ENCODE measurements at regions not wholly inside any gene's neighbourhood (a gene's known extent, or its start where the extent isn't known, plus 50 kb on each side); places are given as distances from the start of the nearest gene placed in this dataset.

DNA sequence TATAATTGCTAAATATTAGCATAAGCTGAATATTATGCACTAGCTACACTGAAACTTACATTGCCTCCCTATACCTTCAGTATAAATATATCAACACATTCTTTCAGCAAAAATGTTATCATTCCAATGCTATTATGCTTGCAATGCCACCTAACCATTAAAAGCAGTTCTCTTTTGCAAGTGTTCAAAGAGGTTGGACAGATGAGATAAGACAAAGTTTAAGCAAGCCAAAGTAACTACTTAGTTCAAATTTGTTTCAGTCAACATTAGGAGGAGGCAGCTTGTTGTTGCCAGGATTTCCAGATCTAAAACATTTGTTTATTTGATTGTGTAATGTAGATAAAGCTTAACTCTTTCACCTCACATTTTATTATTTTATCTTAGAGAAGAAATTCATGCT is 323.9 kb upstream of the FAM241A start:
- no peaks in the 10 kb centered on the region for H3K36me3 ChIP-seq (ENCODE audit: insufficient read depth, low read length)
- no peaks in the 10 kb centered on the region for H3K4me1 ChIP-seq (ENCODE audit: insufficient read depth, low read length)
- no peak overlapping the region for H2AFZ ChIP-seq (ENCODE audit: low read depth, low read length)
- H3K4me3 ChIP-seq (ENCODE audit: low read length), result no peak overlapping the region
- no peaks in the 10 kb centered on the region for H3K9me3 ChIP-seq (ENCODE audit: low read length)
- H3K27me3 ChIP-seq (ENCODE audit: insufficient read depth, low read length), result no peaks in the 10 kb centered on the region

DNA sequence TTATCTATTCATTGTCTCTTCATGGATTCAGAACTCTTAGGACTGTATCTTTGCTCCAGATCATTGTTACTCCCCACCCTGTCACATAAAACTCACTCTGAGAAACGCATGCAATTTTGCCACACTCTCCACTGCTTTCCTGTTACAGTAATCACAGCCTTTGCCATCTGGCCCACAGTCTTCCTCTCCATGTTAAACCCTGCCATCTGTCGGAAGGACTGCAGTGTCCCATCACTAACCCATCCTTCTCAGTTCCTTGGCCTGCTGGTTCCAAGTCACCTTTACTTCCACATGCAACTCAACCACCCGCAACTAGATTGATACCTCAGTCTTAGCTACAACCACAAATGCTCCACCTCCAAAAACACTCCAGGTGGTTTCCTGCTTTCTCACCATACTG is 308.7 kb upstream of the FAM241A start:
- Histone ChIP-seq H3K4me3 (ENCODE audit: low read length) (no peak overlapping the region), H3K27me3 (ENCODE audit: insufficient read depth, low read length) (no peaks in the 10 kb centered on the region), H3K9me3 (ENCODE audit: low read length) (no peaks in the 10 kb centered on the region), H3K4me1 (ENCODE audit: insufficient read depth, low read length) (peaks cover 10% of the 10 kb centered on the region), H3K36me3 (ENCODE audit: insufficient read depth, low read length) (no peaks in the 10 kb centered on the region), H2AFZ (ENCODE audit: low read depth, low read length) (no peak overlapping the region)

DNA sequence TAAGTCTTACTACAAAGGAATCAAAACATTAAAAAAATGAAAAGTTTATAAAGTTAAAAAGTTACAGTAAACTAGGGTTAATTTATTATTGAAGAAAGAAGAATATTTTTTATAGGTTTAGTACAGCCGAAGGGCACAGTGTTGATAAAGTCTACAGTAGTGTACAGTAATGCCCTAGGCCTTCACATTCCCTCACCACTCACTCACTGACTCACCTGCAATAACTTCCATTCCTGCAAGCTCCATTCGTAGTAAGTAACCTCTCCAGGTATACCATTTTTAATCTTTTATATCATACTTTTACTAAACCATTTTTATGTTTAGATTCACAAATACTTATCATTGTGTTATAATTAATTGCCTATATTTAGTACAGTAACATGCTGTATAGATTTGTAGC is 307.5 kb upstream of the FAM241A start:
- Histone ChIP-seq H3K4me1 (ENCODE audit: insufficient read depth, low read length) (peaks cover 10% of the 10 kb centered on the region), H3K36me3 (ENCODE audit: insufficient read depth, low read length) (no peaks in the 10 kb centered on the region), H3K27me3 (ENCODE audit: insufficient read depth, low read length) (no peaks in the 10 kb centered on the region), H2AFZ (ENCODE audit: low read depth, low read length) (no peak overlapping the region), H3K4me3 (ENCODE audit: low read length) (no peak overlapping the region), H3K9me3 (ENCODE audit: low read length) (no peaks in the 10 kb centered on the region)

DNA sequence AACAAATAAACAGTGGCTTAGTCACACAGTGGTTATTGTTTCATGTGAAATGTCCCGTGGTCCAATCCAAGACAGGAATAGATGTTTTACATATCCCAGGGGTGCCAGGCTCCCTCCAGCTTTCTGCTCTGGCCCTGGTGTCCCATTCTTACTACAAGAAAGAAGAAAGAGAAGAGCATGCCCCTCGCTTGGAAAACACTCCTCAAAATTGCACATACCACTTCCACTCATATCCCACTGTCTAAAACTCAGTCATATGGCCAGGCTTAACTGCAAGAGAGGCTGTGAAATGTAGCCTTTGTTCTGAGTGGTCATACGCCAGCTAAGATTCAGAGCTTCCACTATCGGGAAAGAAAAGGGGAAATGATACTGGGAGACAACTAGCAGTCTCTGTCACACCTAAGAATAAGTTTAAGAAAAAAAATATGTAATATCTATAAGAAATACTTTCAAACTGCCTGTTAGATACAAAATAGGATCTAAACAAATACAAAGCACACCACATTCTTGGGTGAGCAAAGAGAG is 306.8 kb upstream of the FAM241A start:
- H3K9me3 ChIP-seq (ENCODE audit: low read length), result no peaks in the 10 kb centered on the region
- no peaks in the 10 kb centered on the region for H3K36me3 ChIP-seq (ENCODE audit: insufficient read depth, low read length)
- peaks cover 10% of the 10 kb centered on the region for H3K4me1 ChIP-seq (ENCODE audit: insufficient read depth, low read length)
- no peak overlapping the region for H2AFZ ChIP-seq (ENCODE audit: low read depth, low read length)
- no peaks in the 10 kb centered on the region for H3K27me3 ChIP-seq (ENCODE audit: insufficient read depth, low read length)
- H3K4me3 ChIP-seq (ENCODE audit: low read length), result no peak overlapping the region

DNA sequence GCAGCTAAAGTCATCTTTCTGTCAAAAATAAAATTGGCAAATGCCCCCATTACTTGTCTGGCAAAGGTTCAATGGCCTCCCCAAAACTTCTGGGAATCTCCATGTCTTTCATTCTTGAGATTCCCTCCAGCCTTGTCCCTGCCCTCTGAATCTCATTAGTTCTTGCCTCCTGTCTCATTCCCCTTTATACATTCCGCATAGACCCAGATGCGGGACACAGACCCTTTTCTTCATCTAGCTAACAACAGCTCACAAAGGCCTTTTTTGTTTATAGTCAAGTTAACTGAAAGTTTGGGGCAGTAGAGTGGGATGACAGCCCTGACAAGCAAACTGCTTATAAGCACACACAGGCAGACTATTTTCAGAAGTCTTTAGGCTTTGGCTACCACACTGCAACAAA is 306.1 kb upstream of the FAM241A start:
- H3K4me3 ChIP-seq (ENCODE audit: low read length), result no peak overlapping the region
- peaks cover 10% of the 10 kb centered on the region for H3K4me1 ChIP-seq (ENCODE audit: insufficient read depth, low read length)
- no peak overlapping the region for H2AFZ ChIP-seq (ENCODE audit: low read depth, low read length)
- H3K36me3 ChIP-seq (ENCODE audit: insufficient read depth, low read length), result no peaks in the 10 kb centered on the region
- no peaks in the 10 kb centered on the region for H3K9me3 ChIP-seq (ENCODE audit: low read length)
- no peaks in the 10 kb centered on the region for H3K27me3 ChIP-seq (ENCODE audit: insufficient read depth, low read length)

DNA sequence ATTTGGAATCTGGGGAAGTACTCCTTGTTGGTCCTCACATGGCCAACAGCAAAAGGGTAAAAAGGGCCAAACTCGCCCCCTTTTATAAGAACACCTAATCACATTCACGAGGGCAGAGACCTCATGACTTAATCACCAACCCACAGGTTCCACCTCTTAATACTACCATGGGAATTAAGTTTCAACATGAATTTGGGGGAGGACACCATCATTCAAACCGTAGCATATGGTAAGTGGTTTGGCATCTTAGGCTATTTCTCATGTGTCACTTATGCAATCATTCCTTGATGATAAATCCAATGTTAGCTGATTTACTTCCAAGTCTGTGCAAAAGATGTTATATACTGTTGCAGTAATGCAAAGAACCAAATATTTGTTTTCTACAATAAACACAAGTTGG is 302.9 kb upstream of the FAM241A start:
- no peaks in the 10 kb centered on the region for H3K9me3 ChIP-seq (ENCODE audit: low read length)
- no peak overlapping the region for H3K4me3 ChIP-seq (ENCODE audit: low read length)
- no peak overlapping the region for H2AFZ ChIP-seq (ENCODE audit: low read depth, low read length)
- H3K27me3 ChIP-seq (ENCODE audit: insufficient read depth, low read length), result no peaks in the 10 kb centered on the region
- peaks cover 10% of the 10 kb centered on the region for H3K4me1 ChIP-seq (ENCODE audit: insufficient read depth, low read length)
- H3K36me3 ChIP-seq (ENCODE audit: insufficient read depth, low read length), result no peaks in the 10 kb centered on the region

DNA sequence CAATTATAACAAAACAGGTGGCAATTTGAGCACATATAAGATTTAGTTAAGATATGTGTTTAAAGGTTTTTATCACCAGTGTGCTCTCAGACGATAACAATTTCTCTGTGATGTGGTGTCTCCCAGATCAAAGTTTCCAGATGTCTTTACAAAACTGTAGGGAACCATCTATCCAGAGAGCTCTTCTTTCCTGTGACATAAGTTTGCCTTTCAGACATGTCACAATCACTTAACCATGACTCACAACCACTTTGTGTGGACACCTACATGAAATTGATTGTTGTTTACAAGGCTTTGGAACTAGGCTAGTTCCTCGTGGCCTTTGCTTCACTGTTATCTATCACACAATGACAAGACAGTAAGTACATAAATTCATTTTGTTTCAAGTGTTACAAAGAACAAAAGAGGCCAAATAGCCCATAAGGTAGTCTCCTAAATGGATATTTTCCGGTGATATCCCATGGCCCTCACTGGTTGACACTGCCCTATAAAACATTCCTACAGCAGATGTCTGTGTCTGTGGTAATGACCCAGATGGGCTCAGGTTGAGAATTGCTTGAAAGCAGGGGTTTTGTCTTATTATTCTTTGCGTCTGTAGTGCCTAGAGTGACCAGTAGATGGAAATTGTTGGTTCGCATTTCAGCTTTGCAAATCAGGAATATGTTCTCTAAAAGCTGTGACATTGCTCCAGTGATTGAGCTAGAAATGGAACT is 297.8 kb upstream of the FAM241A start:
- Histone ChIP-seq H3K36me3 (ENCODE audit: insufficient read depth, low read length) (no peaks in the 10 kb centered on the region), H3K9me3 (ENCODE audit: low read length) (no peaks in the 10 kb centered on the region), H3K27me3 (ENCODE audit: insufficient read depth, low read length) (no peaks in the 10 kb centered on the region), H3K4me1 (ENCODE audit: insufficient read depth, low read length) (no peaks in the 10 kb centered on the region), H3K4me3 (ENCODE audit: low read length) (no peak overlapping the region), H2AFZ (ENCODE audit: low read depth, low read length) (no peak overlapping the region)

DNA sequence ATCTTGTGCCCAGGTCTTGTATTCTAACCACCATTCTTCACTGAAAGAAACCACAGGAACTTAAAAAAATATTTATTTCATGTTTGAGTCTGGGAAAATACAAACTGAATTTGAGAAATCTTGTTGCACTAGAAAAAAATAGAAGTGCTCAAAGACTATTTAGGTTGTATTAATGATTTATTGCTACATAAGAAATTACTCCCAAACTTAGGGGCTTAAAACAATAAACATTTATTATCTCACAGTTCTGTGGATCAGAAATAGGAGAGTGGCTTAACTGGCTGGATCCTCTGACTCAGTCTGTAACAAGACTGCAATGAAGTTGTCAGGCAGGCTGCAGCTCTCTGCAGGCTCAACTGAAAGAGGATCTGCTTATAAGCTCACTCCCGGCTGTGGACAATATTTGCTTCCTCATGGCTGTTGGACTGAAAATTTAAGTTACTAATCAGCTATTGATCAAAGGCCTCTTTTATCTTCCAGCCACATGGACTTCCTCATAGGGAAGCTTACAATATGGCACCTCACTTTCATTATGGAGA is 295.4 kb upstream of the FAM241A start:
- Histone ChIP-seq H3K4me3 (ENCODE audit: low read length) (no peak overlapping the region), H3K4me1 (ENCODE audit: insufficient read depth, low read length) (no peaks in the 10 kb centered on the region), H3K9me3 (ENCODE audit: low read length) (no peaks in the 10 kb centered on the region), H3K36me3 (ENCODE audit: insufficient read depth, low read length) (no peaks in the 10 kb centered on the region), H2AFZ (ENCODE audit: low read depth, low read length) (no peak overlapping the region), H3K27me3 (ENCODE audit: insufficient read depth, low read length) (no peaks in the 10 kb centered on the region)

DNA sequence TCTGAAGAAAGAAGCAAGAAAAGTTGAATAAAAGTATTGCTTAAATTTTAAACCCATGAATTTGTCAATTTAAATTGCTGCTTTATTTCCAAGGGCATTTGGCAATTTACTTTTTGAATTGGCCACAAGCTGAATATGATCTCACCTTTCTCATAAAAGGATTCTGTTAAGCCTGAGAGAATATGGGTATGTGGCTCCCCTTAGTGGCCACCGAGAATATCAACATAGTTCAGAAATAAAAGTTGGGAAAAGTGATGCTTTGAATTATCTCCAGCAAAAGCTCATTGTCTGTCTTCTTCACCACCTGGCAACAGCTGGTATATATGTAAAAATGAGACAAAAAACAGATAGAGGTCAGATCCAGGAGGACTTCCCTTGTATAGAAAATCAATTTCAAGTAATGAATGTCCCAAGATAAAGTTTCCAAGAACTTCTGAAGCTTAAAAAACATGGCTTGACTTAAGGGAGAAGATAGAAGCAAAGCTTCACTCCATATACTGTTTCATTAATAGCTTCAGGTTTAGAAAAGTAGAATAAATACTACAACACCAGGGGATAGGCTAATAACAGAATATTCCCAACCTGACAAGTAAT is 290.7 kb upstream of the FAM241A start:
- Histone ChIP-seq H3K4me1 (ENCODE audit: insufficient read depth, low read length) (no peaks in the 10 kb centered on the region), H2AFZ (ENCODE audit: low read depth, low read length) (no peak overlapping the region), H3K36me3 (ENCODE audit: insufficient read depth, low read length) (no peaks in the 10 kb centered on the region), H3K27me3 (ENCODE audit: insufficient read depth, low read length) (no peaks in the 10 kb centered on the region), H3K4me3 (ENCODE audit: low read length) (no peak overlapping the region), H3K9me3 (ENCODE audit: low read length) (no peaks in the 10 kb centered on the region)

DNA sequence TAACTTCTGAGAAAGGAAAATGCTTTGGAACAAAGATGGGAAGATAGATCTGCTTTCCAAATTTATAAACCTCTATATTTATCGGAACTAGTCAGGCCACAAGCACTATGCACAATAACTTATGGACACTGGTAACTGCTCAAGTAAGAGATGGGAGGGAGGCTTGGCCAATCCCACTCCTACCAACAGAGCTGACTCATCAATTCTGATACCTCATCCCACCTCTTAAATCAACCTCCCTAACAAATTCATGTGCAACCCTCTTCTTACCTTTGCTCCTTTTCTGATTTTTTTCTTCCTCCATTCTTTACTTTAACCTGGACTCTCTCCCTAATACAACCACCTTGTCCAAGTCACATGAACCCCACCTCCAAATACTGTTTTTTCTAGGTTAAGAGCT is 289.9 kb upstream of the FAM241A start:
- Histone ChIP-seq H3K36me3 (ENCODE audit: insufficient read depth, low read length) (no peaks in the 10 kb centered on the region), H3K4me3 (ENCODE audit: low read length) (no peak overlapping the region), H2AFZ (ENCODE audit: low read depth, low read length) (no peak overlapping the region), H3K27me3 (ENCODE audit: insufficient read depth, low read length) (no peaks in the 10 kb centered on the region), H3K9me3 (ENCODE audit: low read length) (no peaks in the 10 kb centered on the region), H3K4me1 (ENCODE audit: insufficient read depth, low read length) (no peaks in the 10 kb centered on the region)

DNA sequence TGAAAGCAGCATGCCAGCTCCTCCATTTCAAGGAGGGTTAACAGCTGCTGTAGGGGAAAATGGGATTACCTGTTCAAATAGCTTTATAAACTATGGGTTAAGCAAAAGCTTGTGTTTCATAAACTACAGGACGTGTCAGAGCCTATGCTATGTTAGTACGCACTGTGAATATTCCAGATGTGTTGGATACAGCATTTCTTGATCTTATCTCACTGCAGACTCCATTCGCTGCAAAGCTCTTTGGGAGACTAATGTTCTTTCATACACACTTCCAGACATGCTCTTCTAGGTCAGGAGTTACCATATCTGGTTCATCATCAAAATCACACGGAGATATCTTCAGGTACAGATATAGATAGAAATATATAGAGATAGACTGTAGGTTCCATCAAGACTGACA is 281.2 kb upstream of the FAM241A start:
- no peaks in the 10 kb centered on the region for H3K4me1 ChIP-seq (ENCODE audit: insufficient read depth, low read length)
- H3K36me3 ChIP-seq (ENCODE audit: insufficient read depth, low read length), result no peaks in the 10 kb centered on the region
- H2AFZ ChIP-seq (ENCODE audit: low read depth, low read length), result no peak overlapping the region
- no peaks in the 10 kb centered on the region for H3K9me3 ChIP-seq (ENCODE audit: low read length)
- no peak overlapping the region for H3K4me3 ChIP-seq (ENCODE audit: low read length)
- H3K27me3 ChIP-seq (ENCODE audit: insufficient read depth, low read length), result peaks cover 2% of the 10 kb centered on the region

DNA sequence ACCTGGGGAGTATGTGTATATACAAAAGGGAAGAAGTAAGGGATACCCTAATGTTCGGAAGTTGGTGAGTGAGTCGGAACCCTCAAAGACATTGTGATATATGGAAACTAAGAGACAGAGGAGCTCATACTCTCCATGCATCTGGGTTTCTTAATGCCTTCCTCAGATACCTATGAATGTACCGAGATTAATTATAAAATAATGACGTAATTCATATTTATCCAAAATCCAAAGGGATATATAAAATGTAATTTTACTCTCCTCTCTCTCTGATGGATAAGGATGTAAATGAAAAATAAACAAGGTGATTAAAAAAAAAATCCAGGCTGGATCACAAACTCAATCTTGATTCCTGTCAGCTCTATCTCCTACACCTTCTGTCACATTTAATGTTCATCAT is 275.9 kb upstream of the FAM241A start:
- Histone ChIP-seq H3K9me3 (ENCODE audit: low read length) (no peaks in the 10 kb centered on the region), H2AFZ (ENCODE audit: low read depth, low read length) (no peak overlapping the region), H3K4me1 (ENCODE audit: insufficient read depth, low read length) (no peaks in the 10 kb centered on the region), H3K36me3 (ENCODE audit: insufficient read depth, low read length) (no peaks in the 10 kb centered on the region), H3K4me3 (ENCODE audit: low read length) (no peak overlapping the region), H3K27me3 (ENCODE audit: insufficient read depth, low read length) (no peaks in the 10 kb centered on the region)

DNA sequence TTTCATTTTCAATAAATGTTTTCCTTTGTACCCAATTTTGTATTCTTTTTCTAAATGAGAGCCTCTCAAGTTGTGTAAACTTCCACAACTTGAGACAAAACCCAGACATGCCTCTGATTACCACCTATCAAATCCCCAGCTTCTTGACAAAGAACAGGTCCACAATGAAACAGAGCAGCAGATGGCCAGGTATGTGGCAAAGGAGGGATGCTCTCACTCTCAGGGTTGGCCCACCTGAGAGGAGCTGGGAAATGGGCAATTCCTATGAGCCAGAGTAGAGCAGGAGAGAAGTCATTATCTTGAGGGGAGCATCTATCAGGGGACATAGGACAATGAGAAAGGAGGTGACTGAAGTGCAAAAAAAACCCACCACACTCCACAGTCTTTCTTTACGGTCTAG is 273.5 kb upstream of the FAM241A start:
- no peaks in the 10 kb centered on the region for H3K27me3 ChIP-seq (ENCODE audit: insufficient read depth, low read length)
- no peaks in the 10 kb centered on the region for H3K9me3 ChIP-seq (ENCODE audit: low read length)
- H3K4me1 ChIP-seq (ENCODE audit: insufficient read depth, low read length), result no peaks in the 10 kb centered on the region
- no peak overlapping the region for H2AFZ ChIP-seq (ENCODE audit: low read depth, low read length)
- H3K4me3 ChIP-seq (ENCODE audit: low read length), result no peak overlapping the region
- no peaks in the 10 kb centered on the region for H3K36me3 ChIP-seq (ENCODE audit: insufficient read depth, low read length)
